Tibial artery (tissue), 4 donors: ENCODE measurements at regions not wholly inside any gene's neighbourhood (a gene's known extent, or its start where the extent isn't known, plus 50 kb on each side); places are given as distances from the start of the nearest gene placed in this dataset.

Experiments used
- DNase-seq, 2 donors: peaks; one replicate each; pipeline ENCODE4 v3.0.0-alpha.2; 2019
- H3K27ac ChIP-seq, 2 donors: fragments of 200-600 bp; sonication (generic) in 1 of 2; 1 replicate in 1 of 2; 2 replicates in 1 of 2; pipeline ENCODE4 v1.5.1; 2018 to 2019; ENCODE audit warnings: mild to moderate bottlenecking in 1 of 2
- H3K27me3 ChIP-seq, 2 donors: fragments of 200-600 bp; sonication (generic) in 1 of 2; one replicate each; pipeline versions ENCODE4 v1.5.1 to v1.6.0; 2016 to 2019
- H3K36me3 ChIP-seq, 3 donors: fragments of 200-600 bp; sonication (generic) in 2 of 3; one replicate each; pipeline ENCODE4 v1.5.1; 2016 to 2019; ENCODE audit warnings: mild to moderate bottlenecking in 2 of 3
- H3K4me1 ChIP-seq, 4 donors: fragments of 200-600 bp; sonication (generic) in 2 of 4; 1 replicate in 3 of 4; 2 replicates in 1 of 4; pipeline ENCODE4 v1.5.1; 2016 to 2019
- H3K4me3 ChIP-seq, 2 donors: fragments of 200-600 bp; sonication (generic) in 1 of 2; 1 replicate in 1 of 2; 2 replicates in 1 of 2; pipeline ENCODE4 v1.5.1; 2018 to 2019; ENCODE audit warnings: mild to moderate bottlenecking in 2 of 2
- H3K9me3 ChIP-seq, 3 donors: fragments of 200-600 bp; sonication (generic) in 1 of 3; one replicate each; pipeline ENCODE4 v1.5.1; 2016 to 2019
- CTCF ChIP-seq, 2 experiments: fragments of 200-600 bp in 1 of 2; fragments of 450-650 bp in 1 of 2; IDR thresholded peaks; one replicate each; pipeline ENCODE4 v1.5.1; 2017 to 2019; ENCODE audit warnings: antibody characterized with exemption in 2 of 2, mild to moderate bottlenecking in 1 of 2, moderate library complexity in 1 of 2
- intact Hi-C: fragments of 100-400 bp; cut with DNase I; formaldehyde crosslinking; loops from one replicate; pipeline ENCODE4 v1.15.0; 2023; ENCODE audit warnings: low total_unique reads

GRCh38 chr17:52744179-52744578, 585.7 kb upstream of the CA10 start:
- no peaks in the 10 kb centered on the region for H3K9me3 ChIP-seq
- H3K4me3 ChIP-seq: no peak overlapping the region
- TF ChIP-seq CTCF (IDR thresholded peaks at IDR 0.05): no peak
- H3K4me1 ChIP-seq: no peaks in the 10 kb centered on the region
- no peaks in the 10 kb centered on the region for H3K36me3 ChIP-seq
- H3K27me3 ChIP-seq: no peaks in the 10 kb centered on the region
- H3K27ac ChIP-seq: no peak overlapping the region
- DNase-seq: no peak
- intact Hi-C loops: no loop called here

DNA sequence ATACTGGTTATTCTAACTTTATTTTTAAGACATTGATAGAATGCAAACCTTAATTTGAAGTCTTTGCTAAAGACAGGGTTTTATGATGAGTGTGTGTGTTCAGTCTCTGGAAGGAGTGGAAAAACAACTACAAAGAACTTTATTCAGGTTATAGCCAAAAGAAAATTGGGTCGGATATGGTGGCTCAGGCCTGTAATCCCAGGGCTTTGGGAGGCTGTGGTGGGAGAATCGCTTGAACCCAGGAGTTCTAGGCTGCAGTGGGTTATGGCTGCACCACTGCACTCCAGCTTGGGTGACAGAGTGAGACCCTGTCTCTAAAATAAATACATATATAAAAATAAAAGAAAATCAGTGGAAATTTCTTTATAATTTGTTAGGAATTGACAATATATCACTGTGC, 581.5 kb upstream of the CA10 start:
- no peaks in the 10 kb centered on the region for H3K36me3 ChIP-seq
- no peaks in the 10 kb centered on the region for H3K27me3 ChIP-seq
- DNase-seq: no peak
- TF ChIP-seq CTCF (IDR thresholded peaks at IDR 0.05): no peak
- H3K4me1 ChIP-seq: no peaks in the 10 kb centered on the region
- no peak overlapping the region for H3K27ac ChIP-seq
- H3K9me3 ChIP-seq: no peaks in the 10 kb centered on the region
- no peak overlapping the region for H3K4me3 ChIP-seq
- intact Hi-C loops: no loop called here

GRCh38 chr17:52738791-52739190, 580.3 kb upstream of the CA10 start:
- TF ChIP-seq CTCF (IDR thresholded peaks at IDR 0.05): no peak
- Histone ChIP-seq H3K9me3 (no peaks in the 10 kb centered on the region), H3K27me3 (no peaks in the 10 kb centered on the region), H3K27ac (no peak overlapping the region), H3K4me1 (no peaks in the 10 kb centered on the region), H3K36me3 (no peaks in the 10 kb centered on the region), H3K4me3 (no peak overlapping the region)
- DNase-seq: no peak
- intact Hi-C loops: no loop called here

GRCh38 chr17:52737071-52737470, 578.6 kb upstream of the CA10 start:
- no peak for TF ChIP-seq CTCF (IDR thresholded peaks at IDR 0.05)
- Histone ChIP-seq H3K4me3 (no peak overlapping the region), H3K9me3 (no peaks in the 10 kb centered on the region), H3K4me1 (no peaks in the 10 kb centered on the region), H3K27me3 (no peaks in the 10 kb centered on the region), H3K36me3 (no peaks in the 10 kb centered on the region), H3K27ac (no peak overlapping the region)
- DNase-seq: no peak
- intact Hi-C loops: no loop called here

- H3K27me3 ChIP-seq: no peaks in the 10 kb centered on the region
- TF ChIP-seq CTCF (IDR thresholded peaks at IDR 0.05): no peak
- intact Hi-C loops: no loop called here
- DNase-seq: no peak
- no peaks in the 10 kb centered on the region for H3K9me3 ChIP-seq
- H3K4me1 ChIP-seq: no peaks in the 10 kb centered on the region
- H3K4me3 ChIP-seq: no peak overlapping the region
- H3K27ac ChIP-seq: no peak overlapping the region
- no peaks in the 10 kb centered on the region for H3K36me3 ChIP-seq
Observed at GRCh38 chr17:52732841-52733240, 574.3 kb upstream of the CA10 start.

GRCh38 chr17:52724578-52724977, 566.1 kb upstream of the CA10 start:
- Histone ChIP-seq H3K36me3 (no peaks in the 10 kb centered on the region), H3K27ac (no peak overlapping the region), H3K4me3 (no peak overlapping the region), H3K27me3 (no peaks in the 10 kb centered on the region), H3K4me1 (no peaks in the 10 kb centered on the region), H3K9me3 (no peaks in the 10 kb centered on the region)
- intact Hi-C loops: no loop called here
- DNase-seq: no peak
- no peak for TF ChIP-seq CTCF (IDR thresholded peaks at IDR 0.05)
